ENCODE measurements at regions not wholly inside any gene's neighbourhood (a gene's known extent, or its start where the extent isn't known, plus 50 kb on each side); places are given as distances from the start of the nearest gene placed in this dataset.

- TF ChIP-seq GATA3 (IDR thresholded peaks at IDR 0.05; ENCODE audit: low read depth, low read length) (no peak), GATA2 (IDR thresholded peaks at IDR 0.05; ENCODE audit: low read depth, low read length) (no peak)
These were observed 711.1 kb downstream of the CBLN2 start for GRCh38 chr18:71832946-71833617.

DNA sequence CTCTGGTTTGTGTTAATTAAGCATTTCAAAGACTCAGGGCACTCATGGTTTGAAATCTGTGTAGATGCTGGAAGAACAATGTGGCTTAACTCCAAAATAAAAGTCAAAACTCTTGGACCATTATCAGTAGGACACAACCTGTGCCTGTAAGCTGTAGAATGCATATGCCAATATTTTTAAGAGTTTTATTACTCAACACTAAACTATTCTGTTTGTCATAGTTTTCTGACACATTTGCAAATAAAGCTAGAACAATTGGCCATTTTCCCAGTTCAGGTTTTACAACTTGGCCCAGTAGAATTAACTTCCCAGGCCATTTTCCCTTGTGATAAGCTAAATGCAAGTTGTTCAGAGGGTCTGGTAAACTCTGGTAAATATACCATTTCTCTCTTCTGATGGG, 713.1 kb downstream of the CBLN2 start:
- TF ChIP-seq GATA2 (IDR thresholded peaks at IDR 0.05; ENCODE audit: low read depth, low read length) = no peak
- no peak for TF ChIP-seq GATA3 (IDR thresholded peaks at IDR 0.05; ENCODE audit: low read depth, low read length)

- TF ChIP-seq GATA3 (IDR thresholded peaks at IDR 0.05; ENCODE audit: low read depth, low read length) = no peak
- TF ChIP-seq GATA2 (IDR thresholded peaks at IDR 0.05; ENCODE audit: low read depth, low read length) = no peak
These were observed 716.8 kb downstream of the CBLN2 start for GRCh38 chr18:71827301-71827700.

GRCh38 chr18:71815305-71815704, 728.8 kb downstream of the CBLN2 start:
- TF ChIP-seq GATA2 (IDR thresholded peaks at IDR 0.05; ENCODE audit: low read depth, low read length) = no peak
- no peak for TF ChIP-seq GATA3 (IDR thresholded peaks at IDR 0.05; ENCODE audit: low read depth, low read length)

GRCh38 chr18:71809711-71810110, 734.4 kb downstream of the CBLN2 start:
- TF ChIP-seq GATA2 (IDR thresholded peaks at IDR 0.05; ENCODE audit: low read depth, low read length) (no peak), GATA3 (IDR thresholded peaks at IDR 0.05; ENCODE audit: low read depth, low read length) (no peak)

- TF ChIP-seq GATA2 (IDR thresholded peaks at IDR 0.05; ENCODE audit: low read depth, low read length) (no peak), GATA3 (IDR thresholded peaks at IDR 0.05; ENCODE audit: low read depth, low read length) (no peak)
These were observed 735.5 kb downstream of the CBLN2 start for GRCh38 chr18:71808616-71809015.

DNA sequence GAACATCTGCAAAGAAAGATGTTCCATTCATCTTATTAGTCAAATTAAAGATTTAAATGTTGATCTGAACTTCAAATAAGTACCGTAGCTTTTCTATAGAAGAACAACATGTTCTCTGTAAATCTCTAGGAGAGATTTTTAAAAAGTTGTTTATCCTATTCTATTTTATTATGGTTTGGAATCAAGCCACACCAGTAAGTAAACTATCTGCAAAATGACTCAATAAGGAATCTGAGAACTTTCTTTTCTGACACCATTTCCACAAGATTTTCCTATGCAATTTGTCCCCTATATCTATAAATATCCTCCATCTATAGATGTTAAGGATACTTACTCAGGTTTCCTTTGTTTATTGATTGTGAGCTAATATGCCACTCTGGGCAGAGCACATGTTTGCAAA, 736.6 kb downstream of the CBLN2 start:
- TF ChIP-seq GATA2 (IDR thresholded peaks at IDR 0.05; ENCODE audit: low read depth, low read length) (no peak), GATA3 (IDR thresholded peaks at IDR 0.05; ENCODE audit: low read depth, low read length) (no peak)

GRCh38 chr18:71798986-71799673, 745.0 kb downstream of the CBLN2 start:
- TF ChIP-seq GATA2 (IDR thresholded peaks at IDR 0.05; ENCODE audit: low read depth, low read length) (no peak), GATA3 (IDR thresholded peaks at IDR 0.05; ENCODE audit: low read depth, low read length) (no peak)

GRCh38 chr18:71797554-71797953, 746.6 kb downstream of the CBLN2 start:
- no peak for TF ChIP-seq GATA3 (IDR thresholded peaks at IDR 0.05; ENCODE audit: low read depth, low read length)
- TF ChIP-seq GATA2 (IDR thresholded peaks at IDR 0.05; ENCODE audit: low read depth, low read length) = no peak

DNA sequence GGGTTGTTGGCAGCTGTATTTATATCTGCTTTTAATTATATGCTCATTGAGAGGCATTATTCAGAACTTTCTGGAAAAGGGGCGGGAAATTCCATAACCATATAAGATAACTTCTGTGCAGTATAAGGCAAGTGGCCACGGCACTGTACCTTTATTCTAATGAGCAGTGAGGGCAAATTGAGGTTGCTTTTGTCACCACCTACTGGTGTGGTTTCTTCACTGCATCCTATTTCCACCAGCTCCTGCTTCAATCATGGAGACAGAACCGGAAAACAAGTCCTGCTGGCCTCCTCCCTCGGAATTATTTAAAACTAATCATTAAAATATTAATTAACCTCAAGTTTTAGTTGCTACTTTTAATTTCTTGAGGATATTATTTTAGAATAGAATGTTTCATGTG, 759.4 kb downstream of the CBLN2 start:
- TF ChIP-seq GATA2 (IDR thresholded peaks at IDR 0.05; ENCODE audit: low read depth, low read length) = no peak
- no peak for TF ChIP-seq GATA3 (IDR thresholded peaks at IDR 0.05; ENCODE audit: low read depth, low read length)

- no peak for TF ChIP-seq GATA3 (IDR thresholded peaks at IDR 0.05; ENCODE audit: low read depth, low read length)
- no peak for TF ChIP-seq GATA2 (IDR thresholded peaks at IDR 0.05; ENCODE audit: low read depth, low read length)
These were observed 783.6 kb downstream of the CBLN2 start for GRCh38 chr18:71760541-71760940.

GRCh38 chr18:71754246-71754645, 789.9 kb downstream of the CBLN2 start:
- TF ChIP-seq GATA2 (IDR thresholded peaks at IDR 0.05; ENCODE audit: low read depth, low read length) = no peak
- TF ChIP-seq GATA3 (IDR thresholded peaks at IDR 0.05; ENCODE audit: low read depth, low read length) = no peak

GRCh38 chr18:71743634-71744033, 800.5 kb downstream of the CBLN2 start:
- TF ChIP-seq GATA2 (IDR thresholded peaks at IDR 0.05; ENCODE audit: low read depth, low read length) = no peak
- no peak for TF ChIP-seq GATA3 (IDR thresholded peaks at IDR 0.05; ENCODE audit: low read depth, low read length)

DNA sequence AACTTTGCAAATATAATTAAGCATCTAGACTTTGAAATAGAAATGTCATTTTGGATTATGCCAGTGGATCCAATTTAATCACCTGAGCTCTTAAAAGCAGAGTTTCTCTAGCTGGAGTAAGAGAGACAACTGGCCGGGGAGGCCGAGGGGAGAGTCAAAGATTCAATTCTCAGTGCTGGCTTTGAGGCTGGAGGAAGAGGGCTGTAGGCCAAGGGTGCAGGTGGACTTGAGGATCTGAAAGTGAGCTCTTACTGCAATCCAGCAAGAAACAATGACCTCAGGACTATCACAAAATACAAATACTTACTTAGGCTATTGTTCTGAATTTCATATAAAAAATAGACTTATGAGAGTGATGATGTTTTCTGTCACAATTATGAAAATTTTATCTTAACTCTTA, 814.5 kb downstream of the CBLN2 start:
- no peak for TF ChIP-seq GATA3 (IDR thresholded peaks at IDR 0.05; ENCODE audit: low read depth, low read length)
- TF ChIP-seq GATA2 (IDR thresholded peaks at IDR 0.05; ENCODE audit: low read depth, low read length) = no peak

- TF ChIP-seq GATA2 (IDR thresholded peaks at IDR 0.05; ENCODE audit: low read depth, low read length) = no peak
These were observed 816.2 kb downstream of the CBLN2 start for GRCh38 chr18:71727909-71728308.
